Gastrocnemius medialis (tissue), 4 donors: ENCODE measurements at regions not wholly inside any gene's neighbourhood (a gene's known extent, or its start where the extent isn't known, plus 50 kb on each side); places are given as distances from the start of the nearest gene placed in this dataset.

Experiments
- POLR2A ChIP-seq, 2 donors: fragments of 450-650 bp; IDR thresholded peaks; one replicate each; pipeline ENCODE4 v1.6.1; 2017; ENCODE audit warnings: antibody characterized with exemption in 2 of 2, mild to moderate bottlenecking in 2 of 2, moderate library complexity in 2 of 2
- TF ChIP-seq, protein P1 (sequence below), 5 experiments: fragments of 450-650 bp in 3 of 5; fragments of 200-600 bp in 2 of 5; sonication (generic) in 2 of 5; IDR thresholded peaks in 4 of 5; conservative IDR thresholded peaks in 1 of 5; 1 replicate in 4 of 5; 2 replicates in 1 of 5; pipeline ENCODE4 v1.5.1; 2016 to 2019; ENCODE audit warnings: antibody characterized with exemption in 5 of 5, mild to moderate bottlenecking in 3 of 5, moderate library complexity in 3 of 5

DNA sequence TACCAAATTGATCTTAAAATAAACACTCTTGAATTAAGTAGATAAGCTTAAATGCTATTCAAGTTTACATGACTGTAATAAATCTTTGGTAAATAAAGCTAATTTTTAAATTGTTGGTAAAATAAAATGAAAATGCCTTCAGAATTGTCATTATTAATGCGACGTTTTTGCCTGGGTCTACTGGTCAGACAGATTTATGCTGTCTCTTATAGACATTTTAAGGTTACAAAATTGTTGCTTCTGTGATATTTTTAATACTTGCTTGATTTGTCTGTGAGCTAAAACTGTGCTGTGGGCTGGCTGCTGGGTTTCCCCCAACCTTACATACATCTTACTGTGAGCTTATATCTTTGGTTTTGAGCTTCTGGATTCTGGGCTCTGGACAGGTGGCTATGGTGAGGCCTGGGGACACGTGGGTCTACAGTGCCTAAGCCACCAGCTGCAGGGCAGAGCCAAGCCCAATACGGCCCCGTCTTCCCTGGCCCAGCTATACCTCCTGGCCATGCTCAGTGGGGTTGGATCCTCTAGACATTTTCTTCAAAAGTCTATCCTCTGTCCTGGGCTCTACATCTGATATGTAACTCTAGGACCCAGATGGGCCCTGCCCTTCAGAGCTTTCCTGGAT is 81.4 kb downstream of the ETS2 start:
- TF ChIP-seq, protein P1, sequence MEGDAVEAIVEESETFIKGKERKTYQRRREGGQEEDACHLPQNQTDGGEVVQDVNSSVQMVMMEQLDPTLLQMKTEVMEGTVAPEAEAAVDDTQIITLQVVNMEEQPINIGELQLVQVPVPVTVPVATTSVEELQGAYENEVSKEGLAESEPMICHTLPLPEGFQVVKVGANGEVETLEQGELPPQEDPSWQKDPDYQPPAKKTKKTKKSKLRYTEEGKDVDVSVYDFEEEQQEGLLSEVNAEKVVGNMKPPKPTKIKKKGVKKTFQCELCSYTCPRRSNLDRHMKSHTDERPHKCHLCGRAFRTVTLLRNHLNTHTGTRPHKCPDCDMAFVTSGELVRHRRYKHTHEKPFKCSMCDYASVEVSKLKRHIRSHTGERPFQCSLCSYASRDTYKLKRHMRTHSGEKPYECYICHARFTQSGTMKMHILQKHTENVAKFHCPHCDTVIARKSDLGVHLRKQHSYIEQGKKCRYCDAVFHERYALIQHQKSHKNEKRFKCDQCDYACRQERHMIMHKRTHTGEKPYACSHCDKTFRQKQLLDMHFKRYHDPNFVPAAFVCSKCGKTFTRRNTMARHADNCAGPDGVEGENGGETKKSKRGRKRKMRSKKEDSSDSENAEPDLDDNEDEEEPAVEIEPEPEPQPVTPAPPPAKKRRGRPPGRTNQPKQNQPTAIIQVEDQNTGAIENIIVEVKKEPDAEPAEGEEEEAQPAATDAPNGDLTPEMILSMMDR (IDR thresholded peaks at IDR 0.05 in 4 of 5, conservative IDR thresholded peaks at IDR 0.05 in 1 of 5): no peak
- TF ChIP-seq POLR2A (IDR thresholded peaks at IDR 0.05): no peak
